AML-193 (cell line): ENCODE measurements at regions not wholly inside any gene's neighbourhood (a gene's known extent, or its start where the extent isn't known, plus 50 kb on each side); places are given as distances from the start of the nearest gene placed in this dataset.
A peak's percentile ranks its signal among the peaks of the same experiment; 100 is the strongest.
"Not testable (repeated sequence)": the region's sequence is repeated elsewhere in the genome, so short reads cannot be mapped to it uniquely, and the experiment has no call there.

ENCODE experiments used
- DNase-seq, 2 experiments: peaks; one replicate each; lab custom pipeline; 2025; lab: John Stamatoyannopoulos, UW

DNA sequence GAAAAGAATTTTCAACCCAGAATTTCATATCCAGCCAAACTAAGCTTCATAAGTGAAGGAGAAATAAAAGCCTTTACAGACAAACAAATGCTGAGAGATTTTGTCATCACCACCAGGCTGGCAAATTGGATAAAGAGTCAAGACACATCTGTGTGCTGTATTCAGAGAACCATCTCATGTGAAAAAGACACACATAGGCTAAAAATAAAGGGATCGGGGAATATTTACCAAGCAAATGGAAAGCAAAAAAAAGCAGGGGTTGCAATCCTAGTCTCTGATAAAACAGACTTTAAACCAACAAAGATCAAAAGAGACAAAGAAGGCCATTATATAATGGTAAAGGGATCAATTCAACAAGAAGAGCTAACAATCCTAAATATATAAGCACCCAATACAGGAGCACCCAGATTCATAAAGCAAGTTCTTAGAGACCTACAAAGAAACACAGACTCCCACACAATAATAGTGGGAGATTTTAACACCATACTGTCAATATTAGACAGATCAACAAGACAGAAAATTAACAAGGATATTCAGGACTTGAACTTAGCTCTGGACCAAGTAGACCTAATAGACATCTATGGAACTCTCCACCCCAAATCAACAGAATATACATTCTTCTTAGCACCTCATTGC, 55.9 kb upstream of the ACSM6 start:
- DNase-seq: not testable (repeated sequence)

DNA sequence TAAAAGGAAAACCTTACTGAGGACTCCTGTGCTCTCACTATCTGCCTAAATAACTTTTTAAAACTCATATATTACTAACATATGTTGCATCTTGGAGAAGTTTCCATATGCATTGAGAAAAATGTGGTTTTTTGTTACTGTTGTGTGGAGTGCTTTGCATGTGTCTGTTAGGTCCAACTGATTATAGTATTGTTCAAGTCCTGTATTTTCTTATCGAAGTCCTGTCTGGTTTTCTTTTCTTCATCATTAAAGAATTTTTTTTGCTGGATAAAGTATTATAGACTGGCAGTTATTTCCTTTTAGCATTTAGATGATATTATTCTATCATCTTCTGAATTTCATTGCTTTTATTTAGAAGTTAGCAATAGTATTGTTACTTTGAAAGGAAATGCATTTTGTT, 59.5 kb upstream of the ACSM6 start:
- DNase-seq: no peak

DNA sequence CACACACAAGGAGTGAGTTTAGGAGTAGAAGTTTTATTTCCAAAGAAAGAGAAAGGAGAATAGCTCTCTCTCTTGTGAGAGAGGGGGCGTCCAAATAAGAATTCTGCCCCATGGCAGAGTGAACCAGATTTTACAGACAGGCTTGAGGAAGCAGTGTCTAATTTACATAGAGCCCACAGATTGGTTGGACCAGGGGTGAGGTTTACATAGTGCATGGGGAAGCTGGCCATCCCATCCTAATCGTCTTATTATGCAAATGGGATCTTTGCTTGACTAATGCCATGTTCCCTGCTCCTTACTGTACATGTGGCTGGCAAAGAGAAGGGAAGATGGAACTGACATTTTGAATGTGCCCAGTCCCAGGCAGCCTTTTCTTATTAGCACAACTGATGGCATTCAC, 60.0 kb upstream of the ACSM6 start:
- DNase-seq: no peak

DNA sequence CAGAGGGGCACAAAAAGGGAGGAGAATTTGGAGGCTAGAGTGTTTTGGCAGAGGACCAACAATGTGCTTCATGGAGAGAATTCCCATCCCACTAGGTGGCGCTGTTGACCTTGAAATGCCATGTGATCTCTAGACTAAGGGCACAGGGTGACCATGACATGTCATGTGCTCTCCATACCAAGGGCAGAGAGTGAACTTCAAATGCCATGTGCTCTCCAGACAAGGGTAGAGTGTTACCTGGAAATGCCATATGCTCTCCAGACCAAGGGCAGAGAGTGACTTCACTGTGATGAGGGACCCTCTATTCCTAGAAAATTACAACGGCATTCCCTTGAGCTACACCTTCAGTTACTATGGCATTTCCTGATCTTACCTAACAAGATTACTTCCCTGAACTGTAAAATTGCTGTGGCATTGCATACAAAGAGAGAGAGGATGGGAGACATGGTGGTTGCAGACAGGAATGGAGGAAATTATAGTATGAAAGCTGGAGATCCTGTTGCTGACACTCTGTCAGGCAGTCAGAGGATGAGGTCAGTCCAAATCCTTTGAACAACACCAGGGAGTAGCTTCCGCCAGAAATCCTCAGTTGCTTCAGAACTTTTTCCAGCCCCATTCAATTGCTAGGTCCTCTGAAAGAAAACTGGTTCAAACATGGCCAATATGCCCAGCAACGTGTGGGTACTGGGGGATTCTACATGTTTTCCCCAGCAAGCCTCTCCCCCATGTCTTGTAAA, 60.9 kb upstream of the ACSM6 start:
- peak; percentile 65 to 71 for DNase-seq

DNA sequence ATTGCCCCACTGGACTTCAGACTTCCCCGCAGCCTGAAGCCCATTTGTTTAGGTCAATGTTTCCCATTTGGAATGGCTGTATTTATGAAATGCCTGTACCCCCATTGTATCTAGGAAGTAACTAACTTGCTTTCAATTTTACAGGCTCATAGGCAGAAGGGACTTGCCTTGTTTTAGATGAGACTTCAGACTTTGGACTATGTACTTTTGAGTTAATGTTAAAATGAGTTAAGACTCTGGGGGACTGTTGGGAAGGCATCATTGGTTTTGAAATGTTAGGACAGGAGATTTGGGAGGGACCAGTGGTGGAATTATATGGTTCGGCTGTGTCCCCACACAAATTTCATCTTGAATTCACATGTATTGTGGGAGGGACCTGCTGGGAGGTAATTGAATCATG, 61.1 kb upstream of the CYP2C8 start:
- DNase-seq: not testable (repeated sequence)

DNA sequence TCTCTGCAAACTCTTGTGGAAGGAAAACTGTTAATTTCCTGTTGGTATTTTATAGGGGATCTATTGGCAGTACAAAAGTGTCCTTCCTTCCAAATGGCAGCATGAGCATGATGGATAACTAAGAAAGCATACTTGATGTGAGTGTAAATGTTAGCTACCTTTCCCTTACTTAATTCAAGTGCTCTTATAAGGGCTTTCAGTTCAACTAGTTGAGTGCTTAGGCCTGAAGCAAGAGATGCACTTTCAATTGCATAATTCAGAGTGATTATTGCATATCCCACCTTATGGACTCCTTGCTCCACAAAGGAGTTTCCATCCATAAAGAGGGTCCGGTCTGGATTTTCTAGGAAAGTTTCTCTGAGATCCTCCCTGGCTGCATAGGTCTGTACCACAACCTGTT, 56.3 kb upstream of the CYP2C8 start:
- no peak for DNase-seq

DNA sequence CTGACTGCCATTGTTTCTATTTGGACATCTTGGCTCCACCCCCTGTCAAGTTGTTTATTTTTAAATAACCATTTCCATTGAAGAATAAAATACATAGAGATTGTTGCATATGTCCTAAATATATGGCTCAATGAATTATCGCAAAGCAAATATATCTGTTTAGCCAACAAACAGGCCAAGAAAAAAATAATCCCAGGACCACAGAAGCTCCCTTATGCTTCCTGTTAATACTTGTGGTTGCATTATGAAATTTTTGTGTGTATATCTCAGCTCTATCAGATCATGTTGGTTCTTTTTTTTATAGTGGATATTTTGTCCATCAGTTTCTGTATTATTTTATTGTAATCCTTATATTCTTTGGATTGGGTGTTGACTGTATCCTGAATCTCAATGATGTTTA, 53.4 kb upstream of the CYP2C8 start:
- DNase-seq: no peak

DNA sequence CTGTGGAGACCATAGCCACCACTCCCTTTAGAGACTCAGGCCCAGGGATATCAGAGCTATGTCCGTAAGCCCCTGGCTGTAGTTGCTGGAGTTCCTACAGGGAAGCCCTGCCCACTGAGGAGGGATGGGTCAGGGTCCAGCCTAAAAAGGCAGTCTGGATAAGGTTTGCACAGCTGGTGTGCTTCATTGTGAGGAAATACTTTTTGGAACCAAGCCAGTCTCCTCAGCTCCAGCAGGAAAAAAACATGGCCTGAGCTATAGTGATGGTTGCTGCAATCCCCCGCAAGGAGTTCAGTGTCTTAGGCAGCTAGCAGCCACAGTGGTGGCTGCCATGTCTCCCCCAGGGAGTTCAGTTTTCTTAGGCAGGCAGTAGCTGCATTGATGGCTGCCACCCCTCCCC, 52.6 kb upstream of the CYP2C8 start:
- no peak for DNase-seq
